Endothelial cell of umbilical vein (primary cell): ENCODE measurements at regions not wholly inside any gene's neighbourhood (a gene's known extent, or its start where the extent isn't known, plus 50 kb on each side); places are given as distances from the start of the nearest gene placed in this dataset.

Experiments
- BruUV-seq: library from RNA; stranded (reverse); fragments of 400-500 nt; replicated peaks from 2 replicates; lab custom pipeline; 2021; lab: Mats Ljungman, UMichigan
- CTCF ChIA-PET: fragments of 300-600, 350-600 bp; sonication (Branson Sonifier 250); formaldehyde crosslinking; loops from one replicate; lab custom pipeline; 2021; ENCODE audit warnings: antibody characterized with exemption, inconsistent platforms; lab: Charles Lee
- POLR2A ChIA-PET: fragments of 300-600, 350-600 bp; sonication (Branson Sonifier 250); formaldehyde crosslinking; loops from one replicate; lab custom pipeline; 2021; ENCODE audit warnings: antibody characterized with exemption, inconsistent platforms; lab: Charles Lee
- DNase-seq: peaks from one replicate; pipeline ENCODE4 v3.0.0-alpha.2; 2011; ENCODE audit warnings: low read depth, low spot score
- FAIRE-seq: peaks from 2 replicates; lab custom pipeline; 2011; peaks lifted over from hg19 to GRCh38; lab: Jason Lieb, UNC
- H2AFZ ChIP-seq: 2 replicates; pipeline ENCODE4 v1.6.0; 2012; ENCODE audit warnings: low read depth, low read length, control low read depth, inconsistent platforms
- H3K27ac ChIP-seq: 2 replicates; pipeline ENCODE4 v1.5.1; 2011; ENCODE audit warnings: low read depth, mild to moderate bottlenecking, control low read depth, low read length, moderate library complexity; ENCODE audit not compliant: insufficient read depth
- H3K27me3 ChIP-seq, 2 experiments: 2 replicates each; pipeline versions ENCODE4 v1.6.0 to v1.6.1; 2011; ENCODE audit warnings: low read length in 2 of 2, mixed read lengths in 1 of 2; ENCODE audit not compliant: control insufficient read depth in 2 of 2, insufficient read depth in 2 of 2
- H3K36me3 ChIP-seq, 2 experiments: 2 replicates in 1 of 2; 3 replicates in 1 of 2; pipeline ENCODE4 v1.5.1; 2011; ENCODE audit warnings: low read length in 2 of 2, mild to moderate bottlenecking in 1 of 2, moderate library complexity in 1 of 2; ENCODE audit not compliant: control insufficient read depth in 2 of 2, insufficient read depth in 2 of 2; ENCODE audit errors: extremely low read depth in 1 of 2
- H3K4me1 ChIP-seq: 3 replicates; pipeline ENCODE4 v1.5.1; 2011; ENCODE audit warnings: mild to moderate bottlenecking, low read length; ENCODE audit not compliant: control insufficient read depth, insufficient read depth; ENCODE audit errors: extremely low read depth
- H3K4me2 ChIP-seq: 2 replicates; pipeline ENCODE4 v1.6.1; 2011; ENCODE audit warnings: low read length, control low read depth, mixed read lengths; ENCODE audit not compliant: insufficient read depth
- H3K4me3 ChIP-seq, 3 experiments: fragments of 200-600 bp in 1 of 3; sonication (generic), shearing (Covaris generic) in 1 of 3; replicated peaks in 1 of 3; 2 replicates each; pipeline ENCODE4 v1.5.1; 2011 to 2016; ENCODE audit warnings: control low read depth in 3 of 3, low read length in 3 of 3, mild to moderate bottlenecking in 2 of 3, inconsistent platforms in 1 of 3, low read depth in 1 of 3, moderate library complexity in 1 of 3; ENCODE audit not compliant: insufficient read depth in 1 of 3
- H3K79me2 ChIP-seq: 2 replicates; pipeline ENCODE4 v1.6.0; 2012; ENCODE audit warnings: low read length, inconsistent platforms; ENCODE audit not compliant: control insufficient read depth, insufficient read depth
- H3K9ac ChIP-seq: replicated peaks from 2 replicates; pipeline ENCODE3; 2011; ENCODE audit warnings: low read length, control low read depth; ENCODE audit not compliant: insufficient read depth; ENCODE audit errors: extremely low read depth
- H3K9me1 ChIP-seq: replicated peaks from 3 replicates; pipeline ENCODE4 v1.6.0; 2011; ENCODE audit warnings: mild to moderate bottlenecking, low read length; ENCODE audit not compliant: control insufficient read depth, insufficient read depth; ENCODE audit errors: extremely low read depth
- H3K9me3 ChIP-seq: replicated peaks from 2 replicates; pipeline ENCODE4 v1.5.1; 2012; ENCODE audit warnings: low read length, inconsistent platforms; ENCODE audit not compliant: control insufficient read depth, insufficient read depth
- H4K20me1 ChIP-seq: replicated peaks from 2 replicates; pipeline ENCODE3; 2011; ENCODE audit warnings: mild to moderate bottlenecking, low read length; ENCODE audit not compliant: control insufficient read depth, insufficient read depth; ENCODE audit errors: extremely low read depth
- CTCF ChIP-seq, 2 donors: IDR thresholded peaks; 1 replicate in 1 of 2; 2 replicates in 1 of 2; pipeline ENCODE4 v1.5.1; 2011; ENCODE audit warnings: low read length in 2 of 2, mild to moderate bottlenecking in 2 of 2, moderate library complexity in 2 of 2, control low read depth in 1 of 2, inconsistent platforms in 1 of 2, low read depth in 1 of 2; ENCODE audit not compliant: insufficient read depth in 1 of 2; ENCODE audit errors: extremely low read depth in 1 of 2
- EZH2 ChIP-seq: IDR thresholded peaks from 2 replicates; pipeline ENCODE4 v1.6.1; 2012; ENCODE audit warnings: borderline replicate concordance, low read depth, mild to moderate bottlenecking, moderate library complexity, low read length, inconsistent platforms; ENCODE audit not compliant: severe bottlenecking
- FOS ChIP-seq: IDR thresholded peaks from 2 replicates; pipeline ENCODE4 v1.6.1; 2011; ENCODE audit warnings: mild to moderate bottlenecking, low read length, moderate library complexity, borderline replicate concordance; ENCODE audit not compliant: insufficient read depth
- GATA2 ChIP-seq: IDR thresholded peaks from 2 replicates; pipeline ENCODE4 v1.7.0; 2011; ENCODE audit warnings: low read depth, mild to moderate bottlenecking, moderate library complexity, mixed read lengths, low read length; ENCODE audit not compliant: insufficient read length, insufficient read depth
- JUN ChIP-seq: IDR thresholded peaks from 2 replicates; pipeline ENCODE4 v1.6.1; 2011; ENCODE audit warnings: borderline replicate concordance, low read depth; ENCODE audit not compliant: insufficient read length, insufficient read depth
- MYC ChIP-seq: IDR thresholded peaks from one replicate; pipeline ENCODE4 v1.6.1; 2011; ENCODE audit warnings: mild to moderate bottlenecking, low read depth, low read length
- POLR2A ChIP-seq: IDR thresholded peaks from 2 replicates; pipeline ENCODE4 v1.6.1; 2012; ENCODE audit warnings: low read depth, mild to moderate bottlenecking, control low read depth, low read length
- POLR2AphosphoS5 ChIP-seq: IDR thresholded peaks from 2 replicates; pipeline ENCODE4 v1.6.1; 2012; ENCODE audit warnings: low read depth, mild to moderate bottlenecking, control low read depth, low read length, moderate library complexity; ENCODE audit not compliant: insufficient read depth
- dilution Hi-C: fragments of 300-500 bp; cut with MboI; formaldehyde crosslinking; loops from one replicate; pipeline ENCODE4 v1.15.0; 2019; ENCODE audit warnings: low sequenced_read_pairs; ENCODE audit not compliant: extremely low pct_ligation_motif_present
- intact Hi-C: fragments of 100-400 bp; cut with micrococcal nuclease; formaldehyde crosslinking; loops from one replicate; pipeline ENCODE4 v1.10.0; 2022
- TF ChIP-seq, protein P1 (sequence below): IDR thresholded peaks from 2 replicates; pipeline ENCODE4 v1.6.1; 2011; ENCODE audit not compliant: insufficient read depth, insufficient read length

- POLR2A ChIA-PET: no interaction called here
- dilution Hi-C loops: no loop called here
Measured at GRCh38 chr18:29057703-29058102, 880.8 kb upstream of the CDH2 start.

More at GRCh38 chr18:29057703-29058102, 880.8 kb upstream of the CDH2 start:
- H2AFZ ChIP-seq: no peak overlapping the region
- H3K4me2 ChIP-seq: no peak overlapping the region
- intact Hi-C loops: no loop called here
- H3K4me3 ChIP-seq: no peak overlapping the region
- DNase-seq (no peak), FAIRE-seq (no peak)
- H3K36me3 ChIP-seq: no peaks in the 10 kb centered on the region
- CTCF ChIA-PET: interaction anchor here (0.9 kb wide), 1 partner anchor 89 kb away, joined by 3 read pairs; no protein-coding TSS in a partner anchor
- H3K9ac ChIP-seq: no peak overlapping the region
- no peaks in the 10 kb centered on the region for H3K9me3 ChIP-seq
- no peaks in the 10 kb centered on the region for H4K20me1 ChIP-seq
- H3K4me1 ChIP-seq: no peaks in the 10 kb centered on the region
- BruUV-seq: no TSS peak
- no peak for TF ChIP-seq JUN
- TF ChIP-seq, protein P1, sequence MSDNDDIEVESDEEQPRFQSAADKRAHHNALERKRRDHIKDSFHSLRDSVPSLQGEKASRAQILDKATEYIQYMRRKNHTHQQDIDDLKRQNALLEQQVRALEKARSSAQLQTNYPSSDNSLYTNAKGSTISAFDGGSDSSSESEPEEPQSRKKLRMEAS: no peak
- TF ChIP-seq FOS: no peak
- TF ChIP-seq EZH2: no peak
- no peak for TF ChIP-seq POLR2AphosphoS5
- TF ChIP-seq GATA2: no peak
- TF ChIP-seq MYC: no peak
- TF ChIP-seq POLR2A: no peak
- no peak for TF ChIP-seq CTCF (IDR thresholded peaks at IDR 0.05; ENCODE audit: extremely low read depth in 1 of 2, insufficient read depth in 1 of 2, low read depth in 1 of 2, low read length in 2 of 2)
- no peaks in the 10 kb centered on the region for H3K9me1 ChIP-seq
- H3K79me2 ChIP-seq: no peaks in the 10 kb centered on the region
- no peak overlapping the region for H3K27ac ChIP-seq
- H3K27me3 ChIP-seq: no peaks in the 10 kb centered on the region
